Omental fat pad (tissue), 3 donors: ENCODE measurements at regions not wholly inside any gene's neighbourhood (a gene's known extent, or its start where the extent isn't known, plus 50 kb on each side); places are given as distances from the start of the nearest gene placed in this dataset.

ENCODE experiments used
- ATAC-seq: fragments of 150-250 bp; one replicate; pipeline ENCODE4 v1.9.1; 2016; ENCODE audit warnings: mild to moderate bottlenecking, moderate library complexity; ENCODE audit not compliant: low FRiP score
- DNase-seq: peaks from one replicate; pipeline ENCODE4 v3.0.0-alpha.2; 2019; ENCODE audit warnings: low spot score
- CTCF ChIP-seq, 3 donors: fragments of 450-650 bp; IDR thresholded peaks; one replicate each; pipeline ENCODE4 v1.5.1; 2016 to 2017; ENCODE audit warnings: antibody characterized with exemption in 3 of 3, mild to moderate bottlenecking in 3 of 3, moderate library complexity in 2 of 3

DNA sequence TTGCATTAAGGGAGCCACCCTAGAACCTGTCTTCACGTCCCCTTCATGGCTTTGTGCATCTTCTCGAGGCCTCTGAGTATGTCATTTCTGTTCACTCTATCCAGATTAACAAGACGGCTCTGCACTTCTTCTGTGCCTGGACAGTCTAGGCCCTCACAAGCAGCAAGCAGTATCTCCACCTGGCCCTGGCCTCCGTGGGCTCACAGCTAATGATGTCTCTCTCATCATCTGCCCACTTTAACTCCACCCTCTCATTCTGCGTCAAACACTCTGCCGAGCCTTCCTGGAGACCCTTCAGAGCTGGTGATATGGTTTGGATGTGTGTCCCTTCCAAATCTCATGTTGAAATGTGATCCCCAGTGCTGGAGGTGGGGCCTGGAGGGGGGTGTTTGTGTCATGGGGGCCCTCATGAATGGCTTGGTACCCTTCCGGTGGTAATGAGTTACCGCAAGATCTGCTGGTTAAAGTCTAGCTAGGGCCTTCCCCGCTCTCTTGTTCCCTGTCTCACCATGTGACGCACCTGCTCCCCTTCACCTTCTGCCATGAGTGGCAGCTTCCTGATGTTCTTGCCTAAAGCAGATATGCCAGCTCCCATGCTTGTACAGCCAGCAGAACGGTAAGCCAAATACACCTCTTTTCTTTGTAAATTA is 132.5 kb upstream of the ID2 start:
- TF ChIP-seq CTCF (IDR thresholded peaks at IDR 0.05) = no peak
- DNase-seq (peak; percentile 8), ATAC-seq (no peak)

DNA sequence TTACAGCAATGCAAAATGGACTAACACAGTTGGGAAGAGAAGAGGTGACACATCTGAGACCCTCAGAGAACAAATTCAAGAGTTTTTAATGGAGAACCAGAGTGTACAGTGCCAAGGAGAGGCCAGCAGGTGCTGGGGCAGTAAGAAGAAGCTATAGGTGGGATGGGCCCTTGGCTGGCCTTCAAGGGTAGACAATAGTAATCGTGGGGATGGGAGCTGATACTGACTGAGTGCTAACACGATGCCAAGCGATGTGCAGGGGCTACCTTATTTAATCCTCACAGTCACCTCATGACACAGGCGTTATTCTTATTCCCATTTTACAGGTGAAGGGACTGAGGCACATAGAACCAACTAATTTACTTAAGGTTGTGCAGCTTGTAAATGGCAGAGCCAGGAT is 131.9 kb upstream of the ID2 start:
- no peak for DNase-seq
- ATAC-seq = no peak
- no peak for TF ChIP-seq CTCF (IDR thresholded peaks at IDR 0.05)

- no peak for TF ChIP-seq CTCF (IDR thresholded peaks at IDR 0.05)
- peak; percentile 8 for DNase-seq
- no peak for ATAC-seq
Measured at GRCh38 chr2:8550481-8550880, 131.4 kb upstream of the ID2 start.

DNA sequence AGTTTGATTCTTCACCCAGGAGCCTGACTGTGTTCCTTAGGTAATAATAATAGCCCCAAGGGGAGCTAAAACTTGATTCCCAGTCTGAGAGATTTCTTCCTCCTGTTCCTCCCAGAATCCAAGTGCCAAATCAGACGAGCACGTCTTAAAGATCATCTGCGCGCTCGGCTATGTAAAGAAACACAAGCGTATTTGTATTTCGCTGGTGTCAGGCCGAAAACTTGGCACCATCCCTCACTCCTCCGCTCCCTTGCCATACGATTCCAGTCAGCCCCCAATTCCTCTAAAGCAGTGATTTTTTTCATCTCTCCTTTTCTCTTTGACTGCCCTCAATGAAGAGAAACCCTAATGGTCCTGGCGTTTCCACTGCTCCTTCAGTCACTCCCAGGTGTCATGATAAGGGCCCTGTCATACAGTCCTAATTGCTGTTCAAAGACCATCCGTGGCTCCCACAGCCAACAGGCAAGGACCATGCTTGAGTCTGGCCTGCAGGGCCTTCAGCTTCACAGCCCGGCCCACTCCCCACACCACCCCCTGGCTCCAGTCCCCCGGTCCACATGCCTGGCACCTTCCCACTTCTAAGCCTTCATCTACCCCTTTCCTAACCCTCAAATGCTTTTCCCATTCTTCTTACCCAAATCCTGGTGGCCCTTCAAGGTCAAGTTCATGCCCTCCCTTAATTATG is 130.8 kb upstream of the ID2 start:
- peak; percentile 21 for DNase-seq
- TF ChIP-seq CTCF (IDR thresholded peaks at IDR 0.05) = no peak
- ATAC-seq = no peak

GRCh38 chr2:8551622-8552074 is 130.2 kb upstream of the ID2 start:
- no peak for TF ChIP-seq CTCF (IDR thresholded peaks at IDR 0.05)
- peak; percentile 5 for DNase-seq
- ATAC-seq = no peak

DNA sequence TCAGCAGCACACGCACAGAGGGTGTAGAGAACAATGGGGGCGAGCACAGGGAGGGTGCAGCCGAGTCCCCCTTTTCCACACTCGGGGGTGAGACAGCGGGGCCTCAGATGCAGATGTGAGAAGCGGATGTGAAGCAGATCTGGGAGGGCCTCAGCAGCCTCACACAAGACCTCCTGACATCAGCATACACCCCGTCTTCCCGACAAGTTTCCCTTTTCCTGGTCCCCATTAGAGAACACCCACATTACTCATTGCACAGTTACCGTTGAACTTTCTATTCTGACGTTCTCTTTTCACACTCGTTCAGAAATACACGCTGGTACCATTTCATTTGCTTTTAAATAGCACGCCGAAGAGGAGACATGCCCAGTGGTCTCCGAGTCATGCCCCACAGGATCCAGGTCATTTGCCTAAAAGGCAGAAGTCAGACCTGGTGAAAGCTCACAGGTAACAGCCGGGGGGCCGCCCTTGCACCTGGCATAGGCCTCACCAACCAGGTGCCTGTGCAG is 129.5 kb upstream of the ID2 start:
- DNase-seq = peak; percentile 9
- ATAC-seq = no peak
- no peak for TF ChIP-seq CTCF (IDR thresholded peaks at IDR 0.05)

- no peak for ATAC-seq
- no peak for DNase-seq
- no peak for TF ChIP-seq CTCF (IDR thresholded peaks at IDR 0.05)
Measured at GRCh38 chr2:8553643-8554042, 128.2 kb upstream of the ID2 start.
